WERI-Rb-1 (cell line): ENCODE measurements at regions not wholly inside any gene's neighbourhood (a gene's known extent, or its start where the extent isn't known, plus 50 kb on each side); places are given as distances from the start of the nearest gene placed in this dataset.

Source experiments
- DNase-seq: peaks from one replicate; pipeline ENCODE4 v3.0.0-alpha.2; 2020
- H3K27ac ChIP-seq: fragments of 250-450 bp; sonication (Bioruptor Pico); 2 replicates; pipeline ENCODE4 v1.5.1; 2020; ENCODE audit warnings: mild to moderate bottlenecking, moderate library complexity
- H3K27me3 ChIP-seq: fragments of 250-450 bp; sonication (Bioruptor Pico); 2 replicates; pipeline ENCODE4 v1.5.1; 2021; ENCODE audit warnings: mild to moderate bottlenecking, low read depth, moderate library complexity; ENCODE audit not compliant: insufficient read depth, severe bottlenecking
- H3K36me3 ChIP-seq: fragments of 250-450 bp; sonication (Bioruptor Pico); 2 replicates; pipeline ENCODE4 v1.5.1; 2020; ENCODE audit warnings: mild to moderate bottlenecking, moderate library complexity
- H3K4me3 ChIP-seq: 2 replicates; pipeline ENCODE4 v1.5.1; 2011; ENCODE audit warnings: low read depth, mild to moderate bottlenecking, control low read depth, low read length
- H3K9me3 ChIP-seq: fragments of 250-450 bp; sonication (Bioruptor Pico); 2 replicates; pipeline ENCODE4 v1.5.1; 2021; ENCODE audit warnings: mild to moderate bottlenecking, moderate library complexity; ENCODE audit not compliant: severe bottlenecking
- TF ChIP-seq, protein P1 (sequence below): IDR thresholded peaks from 2 replicates; pipeline ENCODE4 v1.5.1; 2011; ENCODE audit warnings: low read depth, mild to moderate bottlenecking, control low read depth, inconsistent platforms, low read length

DNA sequence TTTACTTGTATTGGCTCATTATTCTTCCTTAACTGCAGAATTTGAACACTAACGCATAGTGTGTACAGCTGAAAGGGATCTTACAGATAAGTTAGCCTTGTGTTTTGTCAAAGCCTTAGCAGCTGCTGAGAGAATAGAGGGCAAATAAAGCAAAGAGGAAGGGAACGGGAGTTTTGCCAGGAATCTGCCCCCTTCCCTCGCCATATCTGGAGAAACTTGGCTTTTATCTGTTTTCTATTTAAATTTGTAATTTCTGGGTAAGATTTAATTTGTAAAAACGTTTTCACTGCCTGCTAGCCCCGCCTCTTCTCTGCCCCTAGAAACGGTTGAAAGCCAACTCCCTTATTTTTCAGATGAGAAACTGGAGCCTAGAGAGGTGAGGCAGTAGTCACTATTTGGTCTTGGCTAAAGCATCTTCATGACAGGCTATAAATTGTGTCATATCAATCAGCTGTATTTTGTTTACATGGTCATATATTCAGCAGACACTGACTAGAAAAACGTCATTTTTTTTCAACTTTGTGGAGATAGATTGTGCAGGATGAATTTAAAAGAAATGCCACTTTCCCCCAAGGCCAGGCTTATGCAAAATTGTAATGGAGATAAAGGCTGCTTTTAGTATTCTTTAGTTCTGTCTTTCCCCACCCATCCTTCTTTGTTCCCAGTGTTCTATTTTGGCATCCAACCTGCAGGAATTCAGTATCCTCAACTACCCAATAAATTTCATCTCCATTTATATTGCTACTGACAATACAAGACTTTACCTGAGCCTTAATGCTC, 319.4 kb downstream of the SH2D1A start:
- no peak overlapping the region for H3K27ac ChIP-seq
- no peak overlapping the region for H3K4me3 ChIP-seq
- TF ChIP-seq, protein P1, sequence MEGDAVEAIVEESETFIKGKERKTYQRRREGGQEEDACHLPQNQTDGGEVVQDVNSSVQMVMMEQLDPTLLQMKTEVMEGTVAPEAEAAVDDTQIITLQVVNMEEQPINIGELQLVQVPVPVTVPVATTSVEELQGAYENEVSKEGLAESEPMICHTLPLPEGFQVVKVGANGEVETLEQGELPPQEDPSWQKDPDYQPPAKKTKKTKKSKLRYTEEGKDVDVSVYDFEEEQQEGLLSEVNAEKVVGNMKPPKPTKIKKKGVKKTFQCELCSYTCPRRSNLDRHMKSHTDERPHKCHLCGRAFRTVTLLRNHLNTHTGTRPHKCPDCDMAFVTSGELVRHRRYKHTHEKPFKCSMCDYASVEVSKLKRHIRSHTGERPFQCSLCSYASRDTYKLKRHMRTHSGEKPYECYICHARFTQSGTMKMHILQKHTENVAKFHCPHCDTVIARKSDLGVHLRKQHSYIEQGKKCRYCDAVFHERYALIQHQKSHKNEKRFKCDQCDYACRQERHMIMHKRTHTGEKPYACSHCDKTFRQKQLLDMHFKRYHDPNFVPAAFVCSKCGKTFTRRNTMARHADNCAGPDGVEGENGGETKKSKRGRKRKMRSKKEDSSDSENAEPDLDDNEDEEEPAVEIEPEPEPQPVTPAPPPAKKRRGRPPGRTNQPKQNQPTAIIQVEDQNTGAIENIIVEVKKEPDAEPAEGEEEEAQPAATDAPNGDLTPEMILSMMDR, result no peak
- H3K36me3 ChIP-seq, result no peaks in the 10 kb centered on the region
- H3K9me3 ChIP-seq, result no peaks in the 10 kb centered on the region
- no peak for DNase-seq
- peaks cover 21% of the 10 kb centered on the region for H3K27me3 ChIP-seq

DNA sequence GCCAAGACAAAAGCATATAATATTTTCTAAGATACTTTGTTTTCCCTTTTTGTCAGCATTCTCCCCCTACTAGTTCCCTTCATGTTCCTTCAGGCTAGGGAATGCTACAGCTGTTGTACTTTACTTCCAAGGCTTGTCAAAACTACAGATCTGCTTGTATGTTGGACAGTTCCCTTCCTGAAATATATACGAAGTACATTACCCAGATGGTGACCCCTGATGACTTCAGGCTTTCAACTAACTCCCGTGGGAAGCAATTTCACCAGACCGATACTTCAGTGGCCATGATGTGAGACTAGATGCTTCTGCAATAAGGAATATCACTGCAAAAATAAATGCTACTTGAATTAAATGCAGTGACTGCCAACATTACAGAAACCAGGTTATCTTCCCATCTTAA, 332.8 kb downstream of the SH2D1A start:
- Histone ChIP-seq H3K4me3 (no peak overlapping the region), H3K27ac (no peak overlapping the region), H3K36me3 (no peaks in the 10 kb centered on the region), H3K27me3 (peaks cover 21% of the 10 kb centered on the region), H3K9me3 (no peaks in the 10 kb centered on the region)
- TF ChIP-seq, protein P1, result no peak
- no peak for DNase-seq

DNA sequence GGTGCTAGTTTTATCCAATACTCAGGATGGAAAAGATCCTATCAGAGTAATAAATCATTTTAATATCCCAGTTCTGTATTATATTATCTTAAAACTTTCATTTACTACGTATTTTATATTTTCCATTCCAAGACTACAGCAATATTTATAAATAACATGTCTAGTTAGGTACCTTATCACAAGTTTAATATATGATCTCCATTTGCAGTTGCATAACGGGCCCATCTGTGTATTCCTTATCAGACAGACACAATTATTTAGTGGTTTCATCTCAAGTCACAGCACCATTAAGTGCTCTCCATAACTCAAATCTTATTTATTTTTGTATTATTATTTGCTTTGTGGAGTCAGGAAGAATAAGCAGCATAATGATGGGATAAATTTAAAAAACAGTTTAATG, 333.9 kb downstream of the SH2D1A start:
- Histone ChIP-seq H3K36me3 (no peaks in the 10 kb centered on the region), H3K27ac (no peak overlapping the region), H3K9me3 (no peaks in the 10 kb centered on the region), H3K27me3 (peaks cover 17% of the 10 kb centered on the region), H3K4me3 (no peak overlapping the region)
- TF ChIP-seq, protein P1, result no peak
- no peak for DNase-seq

DNA sequence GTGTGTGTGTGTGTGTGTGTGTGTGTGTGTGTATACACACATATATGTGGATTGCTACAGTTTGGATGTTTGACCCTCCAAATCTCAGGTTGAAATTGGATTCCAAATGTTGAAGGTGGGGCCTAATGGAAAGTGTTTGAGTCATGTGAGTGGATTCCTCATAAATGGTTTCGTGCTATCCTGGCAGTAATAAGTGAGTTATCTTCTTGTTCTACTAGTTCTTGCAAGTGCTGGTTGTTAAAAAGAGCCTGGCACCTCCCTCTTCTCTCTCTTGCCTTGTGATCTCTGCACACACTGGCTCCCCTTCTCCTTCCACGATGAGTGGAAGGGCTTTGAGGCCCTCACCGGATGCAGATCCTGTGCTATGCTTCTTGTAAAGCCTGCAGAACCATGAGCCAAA, 344.1 kb downstream of the SH2D1A start:
- no peak overlapping the region for H3K27ac ChIP-seq
- H3K9me3 ChIP-seq, result no peaks in the 10 kb centered on the region
- peaks cover 9% of the 10 kb centered on the region for H3K27me3 ChIP-seq
- no peak for DNase-seq
- H3K4me3 ChIP-seq, result no peak overlapping the region
- no peaks in the 10 kb centered on the region for H3K36me3 ChIP-seq
- TF ChIP-seq, protein P1, result no peak

DNA sequence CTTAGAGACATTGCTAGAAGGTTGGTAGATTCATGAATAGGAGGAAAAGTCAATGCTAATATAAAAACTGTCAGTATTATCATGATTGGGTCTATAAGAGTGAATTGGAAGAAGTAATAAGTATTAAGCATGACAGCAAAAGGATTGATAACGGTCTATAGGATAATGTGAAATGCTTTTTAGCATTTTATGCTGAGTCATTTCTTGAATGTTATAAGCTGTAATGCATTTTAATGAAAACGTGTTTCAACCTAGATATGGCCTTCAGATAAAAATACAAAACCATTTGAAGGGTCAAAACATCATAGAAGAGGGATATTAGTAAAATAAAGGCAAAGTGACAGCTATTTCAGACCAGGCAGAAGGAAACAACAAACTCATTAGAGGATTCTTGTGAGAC, 353.5 kb downstream of the SH2D1A start:
- Histone ChIP-seq H3K27ac (no peak overlapping the region), H3K36me3 (no peaks in the 10 kb centered on the region)
- TF ChIP-seq, protein P1, result no peak

DNA sequence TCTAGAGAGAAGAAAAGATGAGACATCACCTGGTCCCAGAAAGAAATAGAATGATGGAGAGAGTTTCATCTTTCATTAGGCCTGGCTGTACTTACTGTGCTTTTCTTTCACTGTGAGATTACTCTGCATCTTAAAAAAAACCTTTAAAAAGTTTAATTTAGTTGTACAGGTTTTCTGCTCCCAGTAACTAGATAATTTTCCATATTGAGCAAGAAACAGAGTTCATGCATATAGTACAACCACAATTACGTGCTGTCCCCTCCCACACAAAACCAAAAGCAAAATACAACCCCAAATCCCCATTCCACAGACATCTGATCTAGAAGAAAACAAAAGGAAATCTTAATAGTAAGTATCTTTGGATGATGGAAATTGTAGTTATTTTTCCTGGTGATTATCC, 371.2 kb downstream of the SH2D1A start:
- Histone ChIP-seq H3K9me3 (no peaks in the 10 kb centered on the region), H3K36me3 (no peaks in the 10 kb centered on the region), H3K27ac (no peak overlapping the region), H3K4me3 (no peak overlapping the region), H3K27me3 (peaks cover 10% of the 10 kb centered on the region)
- no peak for DNase-seq
- TF ChIP-seq, protein P1, result no peak

More for the DNA sequence above, 353.5 kb downstream of the SH2D1A start:
- H3K27me3 ChIP-seq, result peaks cover 13% of the 10 kb centered on the region
- no peak overlapping the region for H3K4me3 ChIP-seq
- H3K9me3 ChIP-seq, result no peaks in the 10 kb centered on the region
- DNase-seq, result no peak
